ENCODE measurements at regions not wholly inside any gene's neighbourhood (a gene's known extent, or its start where the extent isn't known, plus 50 kb on each side); places are given as distances from the start of the nearest gene placed in this dataset.
A peak's percentile ranks its signal among the peaks of the same experiment; 100 is the strongest.

GRCh38 chr2:41750829-41751228, 297.0 kb upstream of the PKDCC start:
- DNase-seq (ENCODE audit: low spot score) (no peak), FAIRE-seq (no peak)

GRCh38 chr2:41759880-41760279, 287.9 kb upstream of the PKDCC start:
- FAIRE-seq (no peak), DNase-seq (ENCODE audit: low spot score) (no peak)

GRCh38 chr2:41763141-41763540, 284.7 kb upstream of the PKDCC start:
- DNase-seq (ENCODE audit: low spot score), result no peak
- FAIRE-seq, result no peak

GRCh38 chr2:41764131-41764530, 283.7 kb upstream of the PKDCC start:
- DNase-seq (ENCODE audit: low spot score), result no peak
- FAIRE-seq, result no peak

GRCh38 chr2:41764919-41765318, 282.9 kb upstream of the PKDCC start:
- FAIRE-seq, result no peak

GRCh38 chr2:41768310-41768709, 279.5 kb upstream of the PKDCC start:
- FAIRE-seq (no peak), DNase-seq (ENCODE audit: low spot score) (no peak)

More at GRCh38 chr2:41764919-41765318, 282.9 kb upstream of the PKDCC start:
- no peak for DNase-seq (ENCODE audit: low spot score)

GRCh38 chr2:41771710-41772109, 276.1 kb upstream of the PKDCC start:
- DNase-seq (ENCODE audit: low spot score) (no peak), FAIRE-seq (no peak)

GRCh38 chr2:41772697-41773096, 275.1 kb upstream of the PKDCC start:
- FAIRE-seq, result no peak
- DNase-seq (ENCODE audit: low spot score), result no peak

- no peak for DNase-seq (ENCODE audit: low spot score)
- no peak for FAIRE-seq
Observed at GRCh38 chr2:41774011-41774605, 273.7 kb upstream of the PKDCC start.

- DNase-seq (ENCODE audit: low spot score) (no peak), FAIRE-seq (no peak)
Observed at GRCh38 chr2:41775366-41776025, 272.3 kb upstream of the PKDCC start.

GRCh38 chr2:41779888-41780287, 267.9 kb upstream of the PKDCC start:
- no peak for FAIRE-seq

GRCh38 chr2:41782306-41783158, 265.3 kb upstream of the PKDCC start:
- peak; percentile 53 for DNase-seq (ENCODE audit: low spot score)
- FAIRE-seq, result peak; percentile 59

More at GRCh38 chr2:41779888-41780287, 267.9 kb upstream of the PKDCC start:
- DNase-seq (ENCODE audit: low spot score), result no peak

GRCh38 chr2:41784496-41784895, 263.3 kb upstream of the PKDCC start:
- DNase-seq (ENCODE audit: low spot score) (peak; percentile 10), FAIRE-seq (no peak)

- FAIRE-seq, result no peak
- DNase-seq (ENCODE audit: low spot score), result no peak
Observed at GRCh38 chr2:41785251-41786022, 262.4 kb upstream of the PKDCC start.

GRCh38 chr2:41791523-41791922, 256.3 kb upstream of the PKDCC start:
- FAIRE-seq (no peak), DNase-seq (ENCODE audit: low spot score) (peak; percentile 57)

GRCh38 chr2:41803361-41803760, 244.5 kb upstream of the PKDCC start:
- DNase-seq (ENCODE audit: low spot score), result no peak
- no peak for FAIRE-seq

GRCh38 chr2:41806286-41806685, 241.5 kb upstream of the PKDCC start:
- no peak for DNase-seq (ENCODE audit: low spot score)
- FAIRE-seq, result no peak

- FAIRE-seq, result peak; percentile 50
Observed at GRCh38 chr2:41821167-41821566, 226.7 kb upstream of the PKDCC start.

GRCh38 chr2:41826921-41827320, 220.9 kb upstream of the PKDCC start:
- DNase-seq (ENCODE audit: low spot score), result no peak
- no peak for FAIRE-seq

More at GRCh38 chr2:41821167-41821566, 226.7 kb upstream of the PKDCC start:
- DNase-seq (ENCODE audit: low spot score), result no peak

- DNase-seq (ENCODE audit: low spot score) (no peak), FAIRE-seq (no peak)
Observed at GRCh38 chr2:41827354-41827971, 220.4 kb upstream of the PKDCC start.

GRCh38 chr2:41828052-41828643, 219.7 kb upstream of the PKDCC start:
- FAIRE-seq (no peak), DNase-seq (ENCODE audit: low spot score) (no peak)
